ENCODE measurements at regions not wholly inside any gene's neighbourhood (a gene's known extent, or its start where the extent isn't known, plus 50 kb on each side); places are given as distances from the start of the nearest gene placed in this dataset.

GRCh38 chr1:73065339-73066041, 783.2 kb upstream of the NEGR1 start:
- TF ChIP-seq CTCF (IDR thresholded peaks at IDR 0.05; ENCODE audit: extremely low read depth in 1 of 2, insufficient read depth in 1 of 2, low read depth in 1 of 2, low read length in 2 of 2) (no peak), POLR2AphosphoS5 (IDR thresholded peaks at IDR 0.05; ENCODE audit: insufficient read depth, low read depth, low read length) (no peak), MAX (IDR thresholded peaks at IDR 0.05; ENCODE audit: insufficient read depth, insufficient read length) (no peak), POLR2A (IDR thresholded peaks at IDR 0.05; ENCODE audit: low read depth, low read length) (no peak), GATA2 (IDR thresholded peaks at IDR 0.05; ENCODE audit: insufficient read depth, insufficient read length, low read depth, low read length) (no peak), EZH2 (IDR thresholded peaks at IDR 0.05; ENCODE audit: borderline replicate concordance, low read depth, low read length, severe bottlenecking) (no peak), MYC (IDR thresholded peaks at IDR 0.05; ENCODE audit: low read depth, low read length) (no peak), JUN (IDR thresholded peaks at IDR 0.05; ENCODE audit: borderline replicate concordance, insufficient read depth, insufficient read length, low read depth) (no peak), FOS (IDR thresholded peaks at IDR 0.05; ENCODE audit: borderline replicate concordance, insufficient read depth, low read length) (no peak)

Data from endothelial cell of umbilical vein (primary cell).